Esophagus muscularis mucosa (tissue), 3 donors: ENCODE measurements at regions not wholly inside any gene's neighbourhood (a gene's known extent, or its start where the extent isn't known, plus 50 kb on each side); places are given as distances from the start of the nearest gene placed in this dataset.

Experiments
- CTCF ChIP-seq, 3 experiments: fragments of 200-600 bp in 2 of 3; fragments of 450-650 bp in 1 of 3; sonication (generic) in 2 of 3; IDR thresholded peaks; one replicate each; pipeline ENCODE4 v1.5.1; 2017 to 2019; ENCODE audit warnings: antibody characterized with exemption in 3 of 3, mild to moderate bottlenecking in 2 of 3, moderate library complexity in 1 of 3
- POLR2A ChIP-seq: fragments of 450-650 bp; IDR thresholded peaks from one replicate; pipeline ENCODE4 v1.6.1; 2017; ENCODE audit warnings: antibody characterized with exemption, moderate library complexity, mild to moderate bottlenecking, low read depth
- POLR2AphosphoS5 ChIP-seq, 2 donors: sonication (generic); formaldehyde crosslinking; IDR thresholded peaks; one replicate each; pipeline ENCODE4 v1.6.1; 2017; ENCODE audit warnings: antibody characterized with exemption in 2 of 2

- no peak for TF ChIP-seq CTCF (IDR thresholded peaks at IDR 0.05)
- TF ChIP-seq POLR2A, result no peak
- TF ChIP-seq POLR2AphosphoS5 (IDR thresholded peaks at IDR 0.05), result no peak
Measured at GRCh38 chr12:3995306-3995705, 122.1 kb upstream of the PARP11 start.
